ENCODE measurements at regions not wholly inside any gene's neighbourhood (a gene's known extent, or its start where the extent isn't known, plus 50 kb on each side); places are given as distances from the start of the nearest gene placed in this dataset.

DNA sequence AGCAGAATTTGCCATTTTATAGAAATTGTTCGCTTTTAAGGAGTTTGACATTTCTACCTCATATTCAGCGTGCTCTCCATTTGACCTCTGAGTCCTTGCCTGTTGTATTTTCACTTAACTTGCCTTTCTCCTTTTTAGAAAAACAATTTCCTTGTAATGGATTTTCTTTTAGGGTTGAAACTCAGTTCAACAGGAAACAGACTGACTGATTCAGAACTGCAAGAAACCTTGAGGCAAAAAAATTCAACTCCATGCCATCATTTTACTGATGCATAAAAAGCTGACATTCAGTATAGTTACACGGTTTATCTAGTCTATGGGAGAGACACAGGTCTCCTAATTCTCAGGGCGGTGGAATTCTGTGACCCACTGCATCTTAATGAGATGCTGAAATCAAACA lies 59.8 kb downstream of the MRPS30 start:
- Histone ChIP-seq H3K9me3 (no peaks in the 10 kb centered on the region), H3K4me1 (no peaks in the 10 kb centered on the region), H3K4me3 (no peak overlapping the region), H3K27me3 (no peaks in the 10 kb centered on the region), H3K36me3 (no peaks in the 10 kb centered on the region), H3K27ac (no peak overlapping the region)
- ATAC-seq, result no peak
- 37 to 48% methylated on average over 4 of the region's 4 CpGs for WGBS, 2 donors (ENCODE audit: low coverage in 1 of 2)
- TF ChIP-seq, protein P1, sequence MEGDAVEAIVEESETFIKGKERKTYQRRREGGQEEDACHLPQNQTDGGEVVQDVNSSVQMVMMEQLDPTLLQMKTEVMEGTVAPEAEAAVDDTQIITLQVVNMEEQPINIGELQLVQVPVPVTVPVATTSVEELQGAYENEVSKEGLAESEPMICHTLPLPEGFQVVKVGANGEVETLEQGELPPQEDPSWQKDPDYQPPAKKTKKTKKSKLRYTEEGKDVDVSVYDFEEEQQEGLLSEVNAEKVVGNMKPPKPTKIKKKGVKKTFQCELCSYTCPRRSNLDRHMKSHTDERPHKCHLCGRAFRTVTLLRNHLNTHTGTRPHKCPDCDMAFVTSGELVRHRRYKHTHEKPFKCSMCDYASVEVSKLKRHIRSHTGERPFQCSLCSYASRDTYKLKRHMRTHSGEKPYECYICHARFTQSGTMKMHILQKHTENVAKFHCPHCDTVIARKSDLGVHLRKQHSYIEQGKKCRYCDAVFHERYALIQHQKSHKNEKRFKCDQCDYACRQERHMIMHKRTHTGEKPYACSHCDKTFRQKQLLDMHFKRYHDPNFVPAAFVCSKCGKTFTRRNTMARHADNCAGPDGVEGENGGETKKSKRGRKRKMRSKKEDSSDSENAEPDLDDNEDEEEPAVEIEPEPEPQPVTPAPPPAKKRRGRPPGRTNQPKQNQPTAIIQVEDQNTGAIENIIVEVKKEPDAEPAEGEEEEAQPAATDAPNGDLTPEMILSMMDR (IDR thresholded peaks at IDR 0.05), result no peak
- TF ChIP-seq EP300 (IDR thresholded peaks at IDR 0.05) (no peak), POLR2AphosphoS5 (IDR thresholded peaks at IDR 0.05) (no peak), POLR2A (IDR thresholded peaks at IDR 0.05) (no peak)

DNA sequence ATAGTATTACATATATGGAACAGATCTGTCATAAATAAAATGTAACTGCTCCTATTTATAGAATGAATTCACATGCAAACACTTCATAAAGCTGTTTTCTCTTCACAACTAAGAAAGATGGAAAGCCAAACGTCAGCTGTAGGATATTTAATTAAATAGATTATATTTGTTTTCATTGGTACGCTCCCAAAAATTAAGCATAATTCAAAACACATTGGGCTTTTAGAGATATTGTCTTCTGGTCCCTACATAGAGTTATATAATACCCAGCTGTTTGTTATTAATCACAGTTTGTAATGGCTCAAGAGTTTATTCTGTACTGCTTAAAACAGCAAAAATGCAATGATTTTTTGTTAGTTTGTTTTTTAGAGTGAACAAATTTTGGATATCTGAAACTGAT lies 61.2 kb downstream of the MRPS30 start:
- no peaks in the 10 kb centered on the region for H3K27me3 ChIP-seq
- no peak overlapping the region for H3K27ac ChIP-seq
- H3K4me3 ChIP-seq, result no peak overlapping the region
- no peaks in the 10 kb centered on the region for H3K36me3 ChIP-seq
- TF ChIP-seq, protein P1 (IDR thresholded peaks at IDR 0.05), result no peak
- TF ChIP-seq POLR2A (IDR thresholded peaks at IDR 0.05), result no peak
- TF ChIP-seq POLR2AphosphoS5 (IDR thresholded peaks at IDR 0.05), result no peak
- no peak for TF ChIP-seq EP300 (IDR thresholded peaks at IDR 0.05)
- no peaks in the 10 kb centered on the region for H3K4me1 ChIP-seq
- no peak for ATAC-seq
- WGBS, 2 donors (ENCODE audit: low coverage in 1 of 2), result 37 to 42% methylated on average over 2 of the region's 2 CpGs
- H3K9me3 ChIP-seq, result no peaks in the 10 kb centered on the region

DNA sequence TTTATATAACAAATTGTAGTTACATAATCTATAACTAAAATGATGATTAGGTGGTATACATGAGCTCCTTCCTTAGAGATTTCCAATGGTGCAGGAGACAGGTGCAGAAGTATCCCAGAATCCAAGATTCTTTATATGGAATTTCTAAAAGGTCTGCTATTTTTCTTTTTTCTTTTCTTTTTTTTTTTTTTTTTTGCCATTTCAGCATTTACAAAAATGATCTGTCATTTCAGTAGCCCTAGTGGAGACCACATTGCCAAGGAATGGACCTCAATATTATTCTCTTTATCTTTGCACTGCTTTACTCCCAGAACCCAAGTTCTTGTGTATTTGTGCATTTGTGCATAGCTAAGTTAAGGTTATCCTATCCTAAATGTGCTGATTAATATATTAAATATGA lies 61.7 kb downstream of the MRPS30 start:
- no peak for TF ChIP-seq EP300 (IDR thresholded peaks at IDR 0.05)
- H3K4me3 ChIP-seq, result no peak overlapping the region
- H3K27ac ChIP-seq, result no peak overlapping the region
- H3K27me3 ChIP-seq, result no peaks in the 10 kb centered on the region
- no peaks in the 10 kb centered on the region for H3K9me3 ChIP-seq
- H3K4me1 ChIP-seq, result no peaks in the 10 kb centered on the region
- ATAC-seq, result no peak
- no peaks in the 10 kb centered on the region for H3K36me3 ChIP-seq

GRCh38 chr5:44871401-44871800 lies 62.7 kb downstream of the MRPS30 start:
- no peaks in the 10 kb centered on the region for H3K9me3 ChIP-seq
- no peak overlapping the region for H3K27ac ChIP-seq
- H3K36me3 ChIP-seq, result no peaks in the 10 kb centered on the region
- no peak overlapping the region for H3K4me3 ChIP-seq
- 60 to 65% methylated on average over 1 to 2 of the region's 2 CpGs for WGBS, 2 donors (ENCODE audit: low coverage in 1 of 2)
- ATAC-seq, result no peak
- no peaks in the 10 kb centered on the region for H3K4me1 ChIP-seq
- no peaks in the 10 kb centered on the region for H3K27me3 ChIP-seq
- TF ChIP-seq POLR2AphosphoS5 (IDR thresholded peaks at IDR 0.05), result no peak
- TF ChIP-seq, protein P1 (IDR thresholded peaks at IDR 0.05), result no peak
- TF ChIP-seq EP300 (IDR thresholded peaks at IDR 0.05), result no peak
- no peak for TF ChIP-seq POLR2A (IDR thresholded peaks at IDR 0.05)

DNA sequence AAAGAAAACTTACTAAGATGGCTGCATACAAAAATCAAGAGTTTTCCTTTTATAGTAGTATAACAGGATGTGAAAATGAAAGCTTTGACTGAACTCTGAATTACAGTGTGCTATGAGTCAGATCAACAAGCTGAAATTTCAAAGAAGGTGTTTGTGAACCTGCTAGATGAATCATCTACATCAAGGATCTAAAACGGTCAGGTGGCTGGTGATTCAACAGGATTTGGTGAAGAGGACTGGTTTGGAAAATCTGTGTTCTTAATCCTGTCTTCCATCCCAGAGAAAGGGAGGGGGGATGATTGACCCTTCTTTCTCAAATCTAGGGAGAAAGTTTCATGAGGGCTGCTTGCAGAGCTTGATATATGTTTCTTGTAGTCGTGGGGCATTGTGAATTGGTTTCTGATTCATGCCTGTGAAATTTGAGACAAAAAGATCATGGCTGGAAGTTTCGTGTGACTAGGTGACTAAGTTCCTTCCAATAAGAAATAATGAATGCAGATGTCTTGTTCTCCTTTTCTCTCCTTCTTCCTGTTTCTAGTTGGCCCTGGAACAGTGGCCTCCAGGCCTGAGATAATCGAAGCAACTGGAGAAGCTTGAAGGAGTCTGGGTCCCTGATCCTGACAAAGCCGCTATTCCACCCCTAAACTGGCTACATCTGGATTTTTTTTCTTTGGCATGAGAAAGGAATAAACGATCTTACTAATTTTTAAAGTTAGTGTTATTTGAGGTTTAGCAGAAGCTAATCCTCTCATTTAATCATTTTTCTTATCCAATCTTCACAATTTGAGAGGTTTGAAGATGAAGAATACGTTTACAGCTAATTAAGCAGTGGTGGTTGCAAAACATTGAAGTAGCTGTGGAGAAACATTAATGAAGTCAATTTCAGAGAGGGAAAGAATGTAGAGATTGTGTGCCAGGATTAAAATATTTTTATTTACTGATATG lies 67.2 kb downstream of the MRPS30 start:
- TF ChIP-seq, protein P1 (IDR thresholded peaks at IDR 0.05), result no peak
- TF ChIP-seq POLR2A (IDR thresholded peaks at IDR 0.05), result no peak
- TF ChIP-seq POLR2AphosphoS5 (IDR thresholded peaks at IDR 0.05), result no peak
- no peak for TF ChIP-seq EP300 (IDR thresholded peaks at IDR 0.05)
- Histone ChIP-seq H3K36me3 (no peaks in the 10 kb centered on the region), H3K27me3 (no peaks in the 10 kb centered on the region), H3K9me3 (no peaks in the 10 kb centered on the region), H3K27ac (no peak overlapping the region), H3K4me3 (no peak overlapping the region), H3K4me1 (no peaks in the 10 kb centered on the region)
- 52 to 53% methylated on average over 4 to 7 of the region's 7 CpGs for WGBS, 2 donors (ENCODE audit: low coverage in 1 of 2)
- no peak for ATAC-seq
